ENCODE measurements at regions not wholly inside any gene's neighbourhood (a gene's known extent, or its start where the extent isn't known, plus 50 kb on each side); places are given as distances from the start of the nearest gene placed in this dataset.

GRCh38 chr3:127056976-127057375, 74.1 kb downstream of the PLXNA1 start:
- TF ChIP-seq CTCF (IDR thresholded peaks at IDR 0.05) (no peak), ZFX (IDR thresholded peaks at IDR 0.05; ENCODE audit: borderline replicate concordance) (no peak)
- no peak overlapping the region for H3K27ac ChIP-seq

- no peak overlapping the region for H3K27ac ChIP-seq
- TF ChIP-seq CTCF (IDR thresholded peaks at IDR 0.05) (no peak), ZFX (IDR thresholded peaks at IDR 0.05; ENCODE audit: borderline replicate concordance) (no peak)
Measured at GRCh38 chr3:127059072-127059471, 76.2 kb downstream of the PLXNA1 start.

- H3K27ac ChIP-seq = no peak overlapping the region
- TF ChIP-seq ZFX (IDR thresholded peaks at IDR 0.05; ENCODE audit: borderline replicate concordance) (no peak), CTCF (IDR thresholded peaks at IDR 0.05) (no peak)
Measured at GRCh38 chr3:127061641-127062040, 78.7 kb downstream of the PLXNA1 start.

- no peak for TF ChIP-seq ZFX (IDR thresholded peaks at IDR 0.05; ENCODE audit: borderline replicate concordance)
- no peak for TF ChIP-seq CTCF (IDR thresholded peaks at IDR 0.05)
- no peak overlapping the region for H3K27ac ChIP-seq
Measured at GRCh38 chr3:127062926-127063325, 80.0 kb downstream of the PLXNA1 start.

- no peak overlapping the region for H3K27ac ChIP-seq
- TF ChIP-seq ZFX (IDR thresholded peaks at IDR 0.05; ENCODE audit: borderline replicate concordance) (no peak), CTCF (IDR thresholded peaks at IDR 0.05) (no peak)
Measured at GRCh38 chr3:127063916-127064315, 81.0 kb downstream of the PLXNA1 start.

- TF ChIP-seq CTCF (IDR thresholded peaks at IDR 0.05) = no peak
- TF ChIP-seq ZFX (IDR thresholded peaks at IDR 0.05; ENCODE audit: borderline replicate concordance) = no peak
- H3K27ac ChIP-seq = no peak overlapping the region
Measured at GRCh38 chr3:127064391-127065137, 81.6 kb downstream of the PLXNA1 start.

GRCh38 chr3:127065138-127065427, 82.2 kb downstream of the PLXNA1 start:
- no peak overlapping the region for H3K27ac ChIP-seq
- TF ChIP-seq CTCF (IDR thresholded peaks at IDR 0.05) (no peak), ZFX (IDR thresholded peaks at IDR 0.05; ENCODE audit: borderline replicate concordance) (no peak)
